HG02759 (cell line): ENCODE measurements at regions not wholly inside any gene's neighbourhood (a gene's known extent, or its start where the extent isn't known, plus 50 kb on each side); places are given as distances from the start of the nearest gene placed in this dataset.
A peak's percentile ranks its signal among the peaks of the same experiment; 100 is the strongest.
"Not testable (repeated sequence)": the region's sequence is repeated elsewhere in the genome, so short reads cannot be mapped to it uniquely, and the experiment has no call there.

Experiments used
- ATAC-seq: cut with Tn5 transposase; IDR thresholded peaks from one replicate; pipeline ENCODE4 v1.9.1; 2021; ENCODE audit warnings: mild to moderate bottlenecking, moderate library complexity; ENCODE audit not compliant: unreplicated experiment

GRCh38 chr14:49946320-49947141, 53.6 kb downstream of the ARF6 start:
- ATAC-seq: no peak

GRCh38 chr14:49947506-49947905, 54.6 kb downstream of the ARF6 start:
- ATAC-seq: no peak

DNA sequence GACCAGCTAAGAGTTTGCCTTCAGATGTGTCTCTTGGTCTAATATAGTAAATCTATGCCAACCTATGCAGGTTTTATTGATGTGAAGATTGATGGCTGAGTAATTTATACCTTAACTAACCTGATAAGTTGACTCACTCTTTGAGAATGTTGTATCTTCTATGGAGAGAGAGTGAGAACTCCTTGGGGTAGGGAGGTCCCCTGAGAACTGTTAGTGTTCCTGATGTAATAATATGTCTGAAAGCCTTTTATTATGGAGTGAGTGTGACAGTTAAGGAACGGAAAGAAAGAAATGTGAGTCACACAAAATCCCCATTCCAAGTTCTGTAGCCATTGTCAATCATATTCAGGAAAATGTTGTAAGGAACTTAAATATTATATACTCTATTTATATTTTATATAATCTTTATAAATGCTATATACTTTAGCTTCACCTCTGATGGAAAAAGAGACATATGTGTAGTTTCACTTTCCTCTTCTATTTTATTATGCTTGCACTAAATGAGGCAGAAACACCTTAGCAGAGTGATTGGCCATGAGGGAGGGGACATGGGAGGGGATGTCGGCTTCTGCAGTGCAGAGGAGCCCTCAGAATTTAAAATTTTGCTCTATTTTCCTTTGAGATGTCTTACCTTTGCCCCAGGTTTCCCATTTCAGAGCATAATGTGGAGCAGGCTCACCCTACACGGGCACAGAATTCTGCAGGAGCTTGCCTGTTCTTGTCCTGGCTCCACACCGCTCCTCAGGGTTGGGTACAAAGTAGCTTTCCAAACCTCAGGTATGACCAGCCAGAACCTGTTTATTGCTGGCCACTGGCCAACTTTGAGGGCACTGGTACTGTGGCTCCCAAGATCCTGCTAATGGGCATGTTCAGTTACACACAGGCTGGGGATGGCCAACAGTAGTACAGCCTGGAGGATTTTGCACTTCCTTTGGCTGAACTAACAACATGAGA, 57.7 kb downstream of the ARF6 start:
- ATAC-seq: no peak

DNA sequence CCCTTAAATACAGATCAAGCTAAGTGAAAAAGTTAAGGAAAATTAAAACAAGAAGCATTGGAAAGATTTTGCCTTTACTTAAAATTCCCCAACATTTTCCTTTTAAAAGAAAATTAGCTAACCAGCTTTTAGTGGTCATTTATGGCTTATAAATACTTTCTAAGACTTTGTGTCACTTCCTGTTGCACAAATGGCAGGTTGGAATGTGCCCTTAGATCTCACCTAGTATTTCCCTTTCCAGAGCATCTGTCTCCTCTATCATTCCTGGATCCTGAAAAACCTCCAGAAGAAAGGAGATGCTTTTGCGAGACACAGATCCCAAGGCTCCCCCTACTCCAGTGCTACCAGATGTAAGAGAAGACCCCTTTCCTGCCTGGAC, 58.3 kb downstream of the ARF6 start:
- no peak for ATAC-seq

- ATAC-seq: no peak
These were observed 58.9 kb downstream of the ARF6 start for GRCh38 chr14:49951691-49952345.

DNA sequence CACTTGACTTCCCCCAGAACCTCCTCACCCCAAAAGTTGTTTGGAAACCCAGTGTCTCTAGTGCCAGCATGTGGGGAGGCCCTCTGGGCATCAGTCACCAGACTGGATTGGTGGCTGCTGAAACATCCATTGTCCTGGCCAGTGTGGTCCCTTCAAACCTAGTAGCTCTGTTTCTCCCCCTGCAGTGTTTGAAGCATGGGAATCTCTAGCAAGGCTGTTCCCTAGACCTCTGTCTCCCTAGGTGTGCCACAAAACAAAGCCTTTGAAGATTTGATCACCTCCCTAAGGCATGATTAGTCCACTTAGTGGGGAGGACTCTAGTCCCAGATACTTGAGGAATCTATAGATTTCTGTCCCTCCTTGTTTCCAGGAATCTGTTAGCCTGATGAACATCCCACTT, 60.3 kb downstream of the ARF6 start:
- no peak for ATAC-seq

DNA sequence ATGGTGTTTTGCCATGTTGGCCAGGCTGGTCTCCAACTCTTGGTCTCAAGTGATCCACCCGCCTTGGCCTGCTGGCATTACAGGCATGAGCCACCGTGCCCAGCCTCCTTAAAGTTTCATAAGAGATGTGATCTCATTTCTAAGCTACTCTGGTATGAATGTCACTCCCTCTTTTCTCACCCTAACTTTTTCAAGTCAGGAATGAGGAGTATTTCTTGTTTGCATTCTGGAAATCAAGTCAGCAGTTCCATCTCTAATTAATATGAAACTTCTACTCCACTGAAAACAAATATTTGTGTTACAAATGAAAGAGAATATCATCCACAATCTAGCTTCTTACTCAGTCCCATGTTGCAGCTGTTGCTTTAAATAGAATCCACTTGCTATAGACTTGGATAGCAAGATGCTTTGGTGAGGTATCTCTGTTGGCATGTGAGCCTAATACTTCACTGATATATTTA, 61.3 kb downstream of the ARF6 start:
- ATAC-seq: no peak

GRCh38 chr14:49955024-49955423, 62.1 kb downstream of the ARF6 start:
- no peak for ATAC-seq

DNA sequence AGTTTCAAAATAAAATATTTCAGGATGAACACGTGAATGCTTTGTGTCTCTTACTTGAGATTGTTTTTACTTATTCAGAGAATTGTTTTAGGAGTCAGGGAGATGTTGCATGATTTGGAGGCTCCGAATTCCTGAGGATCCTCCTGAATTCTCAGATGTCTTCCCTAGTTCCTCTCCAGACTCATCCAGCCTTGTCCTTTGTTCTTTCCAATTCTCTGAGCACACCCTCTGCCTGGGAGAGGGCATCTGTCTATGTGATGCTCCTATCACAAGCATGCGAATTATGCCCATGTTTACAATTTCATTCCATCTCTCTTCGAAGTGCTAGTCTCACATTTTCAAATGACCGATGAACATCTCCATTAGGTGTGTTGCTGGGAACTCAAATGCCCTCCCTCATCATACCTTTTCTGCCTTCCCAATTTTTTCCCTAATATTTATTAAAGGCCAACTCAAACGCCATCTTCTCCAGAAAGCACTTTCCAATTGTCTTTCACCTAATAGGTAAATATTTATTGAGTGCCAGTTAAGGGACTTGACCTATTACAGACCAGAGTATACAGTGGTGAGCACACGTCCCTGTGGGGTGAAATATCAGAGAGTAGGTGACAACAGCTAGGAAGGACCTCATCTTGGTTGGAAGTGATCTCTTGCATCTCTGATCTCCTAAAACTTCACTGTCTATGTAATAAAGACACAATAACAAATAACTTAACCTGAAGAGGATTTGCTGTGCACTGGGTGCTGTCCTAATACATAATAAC, 64.4 kb downstream of the ARF6 start:
- ATAC-seq: no peak

DNA sequence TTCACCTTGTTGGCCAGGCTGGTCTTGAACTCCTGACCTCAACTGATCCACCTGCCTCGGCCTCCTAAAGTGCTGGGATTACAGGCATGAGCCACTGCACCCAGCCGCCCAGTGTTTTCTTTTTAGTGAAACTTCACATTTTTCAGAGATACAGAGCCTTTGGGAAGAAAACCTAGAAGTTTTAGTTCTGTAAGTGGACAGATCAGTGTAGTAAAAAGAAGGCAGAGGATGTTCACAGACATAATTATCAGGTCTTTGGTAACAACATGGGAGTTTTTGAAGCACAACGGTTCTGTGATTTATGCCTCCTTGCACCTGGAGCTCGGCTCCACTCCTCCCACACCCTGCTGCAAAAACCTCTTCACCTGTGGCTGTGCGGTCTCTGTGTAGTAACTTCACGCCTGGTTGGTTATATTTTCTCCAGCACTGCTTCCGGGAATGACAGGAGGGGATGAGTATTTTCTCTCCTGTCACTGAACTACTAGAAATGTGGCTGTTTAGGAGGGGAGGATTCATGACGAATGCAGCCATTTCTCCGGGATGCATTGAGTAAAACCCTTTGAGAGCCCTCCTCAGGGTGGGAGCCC, 67.0 kb downstream of the ARF6 start:
- ATAC-seq: peak; percentile 72

DNA sequence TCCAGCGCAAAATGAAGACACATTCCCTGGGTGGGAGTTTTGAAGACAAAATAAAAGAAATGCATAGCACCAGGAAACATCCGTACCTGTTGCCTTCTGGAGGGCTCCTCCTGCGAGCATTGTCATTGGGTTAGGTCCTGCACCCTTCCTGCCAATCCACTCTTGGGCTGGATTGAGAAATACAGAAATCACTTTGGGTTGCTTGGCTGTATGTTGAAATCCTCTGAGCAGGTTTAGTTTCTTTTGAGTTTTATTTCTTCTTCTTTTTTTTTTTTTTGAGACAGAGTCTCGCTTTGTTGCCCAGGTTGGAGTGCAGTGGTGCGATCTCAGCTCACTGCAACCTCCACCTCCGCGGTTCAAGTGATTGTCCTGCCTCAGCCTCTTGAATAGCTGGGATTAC, 67.6 kb downstream of the ARF6 start:
- peak; percentile 1 for ATAC-seq

GRCh38 chr14:49961270-49962222, 68.7 kb downstream of the ARF6 start:
- peak; percentile 52 for ATAC-seq

GRCh38 chr14:49962621-49963020, 69.7 kb downstream of the ARF6 start:
- ATAC-seq: peak; percentile 38

- ATAC-seq: not testable (repeated sequence)
These were observed 72.3 kb downstream of the ARF6 start for GRCh38 chr14:49965068-49965651.

GRCh38 chr14:49966304-49966809, 73.5 kb downstream of the ARF6 start:
- no peak for ATAC-seq

DNA sequence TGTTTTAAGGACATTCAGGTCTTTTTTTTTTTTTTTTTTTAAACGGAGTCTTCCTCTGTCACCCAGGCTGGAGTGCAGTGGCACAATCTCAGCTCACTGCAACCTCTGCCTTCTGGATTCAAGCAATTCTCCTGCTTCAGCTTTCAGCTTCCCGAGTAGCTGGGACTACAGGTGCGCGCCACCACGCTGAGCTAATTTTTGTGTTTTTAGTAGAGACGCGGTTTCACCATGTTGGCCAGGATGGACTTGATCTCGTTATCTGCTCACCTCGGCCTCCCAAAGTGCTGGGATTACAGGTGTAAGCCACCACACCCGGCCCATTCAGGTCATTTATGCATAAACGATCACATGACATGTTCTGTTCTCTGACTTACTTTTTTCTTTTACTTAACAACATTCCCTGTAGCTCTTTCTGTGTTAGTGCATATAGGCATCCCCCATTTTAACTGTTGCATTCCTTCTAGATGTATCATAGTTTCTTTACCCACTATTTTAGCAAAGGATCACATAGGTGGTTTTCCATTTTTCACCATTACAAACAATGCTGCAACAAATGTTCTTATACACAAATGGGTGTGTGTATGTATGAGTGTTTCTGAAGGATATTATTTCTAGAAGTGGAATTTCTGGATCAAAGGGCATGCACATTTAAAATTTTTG, 74.2 kb downstream of the ARF6 start:
- no peak for ATAC-seq

- no peak for ATAC-seq
These were observed 77.1 kb downstream of the ARF6 start for GRCh38 chr14:49969961-49970360.
